Activated naive CD8-positive, alpha-beta T cell treated with anti-CD3 and anti-CD28 coated beads, Interleukin-2, amount 50 U/mL, for 24 hours (primary cell): ENCODE measurements at regions not wholly inside any gene's neighbourhood (a gene's known extent, or its start where the extent isn't known, plus 50 kb on each side); places are given as distances from the start of the nearest gene placed in this dataset.

Source experiments
- ATAC-seq: fragments of 150-1000 bp; cut with Tn5 transposase; one replicate; pipeline ENCODE4 v1.10.0; 2021
- DNase-seq: peaks from one replicate; pipeline ENCODE4 v3.0.0; 2021
- H3K27ac Mint-ChIP-seq: one replicate; pipeline ENCODE4 v1.8.0; 2021; ENCODE audit warnings: mild to moderate bottlenecking, mixed read lengths
- H3K27me3 Mint-ChIP-seq: one replicate; pipeline ENCODE4 v1.8.0; 2021; ENCODE audit warnings: mixed read lengths
- H3K36me3 Mint-ChIP-seq: one replicate; pipeline ENCODE4 v1.8.0; 2021; ENCODE audit warnings: low read depth, mixed read lengths
- H3K4me1 Mint-ChIP-seq: one replicate; pipeline ENCODE4 v1.8.0; 2021; ENCODE audit warnings: mixed read lengths
- H3K4me3 Mint-ChIP-seq: one replicate; pipeline ENCODE4 v1.8.0; 2021; ENCODE audit warnings: mild to moderate bottlenecking, moderate library complexity, mixed read lengths
- H3K9me3 Mint-ChIP-seq: one replicate; pipeline ENCODE4 v1.8.0; 2021; ENCODE audit warnings: mixed read lengths

DNA sequence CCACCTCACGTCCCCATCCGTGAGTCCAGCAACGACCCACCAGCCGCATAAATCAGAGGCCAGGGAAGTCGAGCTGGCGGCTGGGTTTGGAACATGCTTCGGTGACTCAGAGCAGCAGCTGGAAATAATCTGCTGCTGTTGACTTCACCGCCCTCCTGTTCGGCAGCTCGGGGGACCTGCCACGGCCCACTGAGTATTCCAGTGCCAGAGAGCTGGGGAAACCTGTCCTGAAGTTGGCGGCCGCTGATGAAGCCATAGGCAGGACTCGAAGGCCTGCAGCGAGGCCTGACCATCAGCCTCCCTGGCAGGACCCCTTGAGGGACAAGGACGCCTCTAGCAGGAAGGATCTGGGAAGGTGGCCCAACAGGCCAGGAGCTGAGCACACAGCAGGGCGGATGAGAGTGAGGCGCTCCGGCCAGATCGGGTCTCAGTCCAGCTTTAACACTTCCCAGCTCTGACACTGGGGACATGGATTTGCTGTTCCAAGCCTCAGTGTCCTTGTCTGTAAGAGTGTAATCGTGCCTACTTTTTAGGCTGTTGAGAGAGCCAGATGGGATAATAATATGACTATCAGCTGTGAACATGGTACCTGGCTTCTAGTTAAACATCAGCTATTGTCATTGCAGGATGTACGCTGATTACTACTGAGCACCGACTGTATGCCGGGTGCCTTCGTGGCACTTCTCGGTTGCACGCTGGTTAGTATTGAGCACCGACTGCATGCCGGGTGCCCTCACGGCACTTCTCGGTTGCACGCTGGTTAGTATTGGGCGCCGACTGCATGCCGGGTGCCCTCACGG, 50.4 kb upstream of the CIBAR2 start:
- DNase-seq (no peak), ATAC-seq (no peak)
- Mint-ChIP-seq H3K4me3 (no peak overlapping the region), H3K27ac (no peak overlapping the region), H3K36me3 (no peaks in the 10 kb centered on the region), H3K27me3 (peaks cover 7% of the 10 kb centered on the region), H3K9me3 (no peaks in the 10 kb centered on the region), H3K4me1 (peaks cover 7% of the 10 kb centered on the region)

DNA sequence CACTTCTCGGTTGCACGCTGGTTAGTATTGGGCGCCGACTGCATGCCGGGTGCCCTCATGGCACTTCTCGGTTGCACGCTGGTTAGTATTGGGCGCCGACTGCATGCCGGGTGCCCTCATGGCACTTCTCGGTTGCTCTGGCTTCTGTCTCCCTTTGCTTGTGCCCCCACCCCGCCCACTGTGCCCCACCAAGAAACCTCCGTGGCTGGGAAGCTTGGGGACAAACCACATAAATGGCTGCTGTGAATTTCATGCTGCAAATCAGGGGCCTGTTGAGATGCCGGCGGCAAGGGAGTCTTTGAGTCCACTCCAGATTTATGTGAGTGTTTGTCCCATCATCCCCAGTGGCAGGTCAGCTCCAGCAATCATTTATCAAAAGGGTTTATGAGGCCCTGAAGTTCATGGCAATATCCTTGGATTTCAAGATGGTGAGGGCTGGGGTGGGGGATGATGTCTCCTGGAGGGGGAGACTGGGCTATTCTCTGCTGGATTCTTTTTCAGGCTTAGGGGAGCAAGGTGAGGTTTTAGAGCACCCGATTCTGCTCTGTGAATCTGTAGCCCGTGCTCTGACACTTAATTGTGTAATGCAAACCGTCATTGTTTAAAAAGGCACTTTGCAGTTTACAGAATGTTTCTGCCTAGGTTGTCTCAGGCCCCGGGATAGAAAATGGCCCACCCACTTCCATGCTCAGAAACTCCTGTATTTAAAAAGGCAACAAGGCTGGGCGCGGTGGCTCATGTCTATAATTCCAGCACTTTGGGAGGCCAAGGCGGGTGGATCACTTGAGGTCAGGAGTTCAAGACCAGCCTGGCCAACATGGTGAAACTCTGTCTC, 51.2 kb upstream of the CIBAR2 start:
- no peak for DNase-seq
- no peak overlapping the region for H3K27ac Mint-ChIP-seq
- no peaks in the 10 kb centered on the region for H3K4me1 Mint-ChIP-seq
- H3K9me3 Mint-ChIP-seq = no peaks in the 10 kb centered on the region
- H3K4me3 Mint-ChIP-seq = no peak overlapping the region
- H3K36me3 Mint-ChIP-seq = no peaks in the 10 kb centered on the region
- ATAC-seq = no peak
- peaks cover 14% of the 10 kb centered on the region for H3K27me3 Mint-ChIP-seq

DNA sequence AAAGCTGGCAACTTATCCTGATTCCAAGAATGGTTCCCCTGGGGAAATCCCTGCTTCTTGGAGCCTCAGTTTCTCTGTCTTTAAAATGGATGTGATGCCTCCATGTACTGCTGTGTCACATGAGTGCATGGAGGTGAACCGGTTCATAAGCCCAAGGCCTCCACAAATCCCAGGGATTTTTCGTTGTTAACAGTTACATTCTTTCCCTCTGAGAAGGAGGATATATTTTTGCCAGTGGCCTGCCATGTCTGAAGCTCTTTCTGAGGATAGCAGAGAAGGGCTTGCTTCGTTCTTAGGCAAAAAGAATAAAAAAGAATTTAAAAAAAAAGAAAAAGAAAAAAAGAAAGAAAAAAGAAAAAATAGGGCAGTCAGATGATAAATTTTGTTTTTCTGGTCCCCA, 52.2 kb upstream of the CIBAR2 start:
- Mint-ChIP-seq H3K4me3 (no peak overlapping the region), H3K27ac (no peak overlapping the region), H3K4me1 (no peaks in the 10 kb centered on the region), H3K27me3 (peaks cover 17% of the 10 kb centered on the region), H3K36me3 (no peaks in the 10 kb centered on the region), H3K9me3 (no peaks in the 10 kb centered on the region)
- no peak for ATAC-seq
- DNase-seq = no peak

DNA sequence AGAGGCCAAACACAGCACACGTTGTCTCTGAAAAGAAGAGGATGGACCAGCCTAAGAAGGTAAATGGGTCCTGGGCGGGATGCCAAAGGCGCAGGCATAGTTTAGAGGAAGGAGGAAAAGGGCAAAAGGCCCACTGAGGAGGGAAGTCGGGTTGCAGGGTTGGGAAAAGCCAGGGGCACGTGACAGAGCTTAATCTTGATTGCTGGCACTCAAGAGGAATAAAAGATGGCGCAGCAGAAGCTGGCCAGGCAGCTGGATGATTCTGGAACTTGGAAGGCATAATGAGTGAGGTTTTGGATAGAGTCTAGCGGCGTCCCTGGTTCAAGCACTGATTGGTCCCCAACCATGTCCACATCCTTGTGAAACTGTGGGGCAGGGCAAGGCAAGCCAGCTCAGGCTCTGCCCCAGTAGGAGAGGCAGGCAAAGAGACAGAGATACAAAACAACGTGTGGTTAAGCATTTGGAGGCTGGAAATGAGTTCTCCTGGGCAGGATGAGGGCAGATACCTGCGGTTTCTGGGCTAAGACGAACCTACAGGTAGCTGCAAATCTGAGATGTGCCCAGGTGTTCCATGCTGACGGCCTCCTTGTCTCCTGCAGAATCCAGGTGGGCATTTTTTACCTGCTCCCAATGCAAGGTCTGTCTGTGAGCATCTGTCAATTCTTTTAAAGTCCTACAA, 52.7 kb upstream of the CIBAR2 start:
- DNase-seq (no peak), ATAC-seq (no peak)
- Mint-ChIP-seq H3K27ac (no peak overlapping the region), H3K4me3 (no peak overlapping the region), H3K36me3 (no peaks in the 10 kb centered on the region), H3K27me3 (peaks cover 17% of the 10 kb centered on the region), H3K4me1 (no peaks in the 10 kb centered on the region), H3K9me3 (no peaks in the 10 kb centered on the region)

DNA sequence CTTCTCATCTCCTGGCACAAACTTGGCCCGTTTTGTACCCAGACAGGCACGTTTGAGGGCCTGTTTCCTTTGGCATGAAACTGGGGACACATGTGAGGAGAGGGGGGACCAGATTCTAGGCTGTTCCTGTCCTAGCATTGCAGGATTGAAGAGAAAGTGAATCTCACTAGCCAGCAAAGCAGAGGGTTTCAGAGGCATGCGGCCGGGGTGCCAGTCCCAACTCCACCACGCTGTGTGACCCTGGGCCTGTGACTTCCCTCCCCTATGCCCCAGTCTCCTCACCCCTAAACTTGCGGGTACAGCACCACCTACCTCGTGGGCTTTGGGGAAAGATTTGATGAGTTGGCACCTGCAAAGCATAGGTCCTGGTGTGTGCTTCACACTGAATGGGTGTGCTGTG, 53.5 kb upstream of the CIBAR2 start:
- H3K9me3 Mint-ChIP-seq = no peaks in the 10 kb centered on the region
- DNase-seq (no peak), ATAC-seq (no peak)
- no peaks in the 10 kb centered on the region for H3K36me3 Mint-ChIP-seq
- H3K27me3 Mint-ChIP-seq = peaks cover 20% of the 10 kb centered on the region
- no peaks in the 10 kb centered on the region for H3K4me1 Mint-ChIP-seq
- no peak overlapping the region for H3K4me3 Mint-ChIP-seq
- no peak overlapping the region for H3K27ac Mint-ChIP-seq

DNA sequence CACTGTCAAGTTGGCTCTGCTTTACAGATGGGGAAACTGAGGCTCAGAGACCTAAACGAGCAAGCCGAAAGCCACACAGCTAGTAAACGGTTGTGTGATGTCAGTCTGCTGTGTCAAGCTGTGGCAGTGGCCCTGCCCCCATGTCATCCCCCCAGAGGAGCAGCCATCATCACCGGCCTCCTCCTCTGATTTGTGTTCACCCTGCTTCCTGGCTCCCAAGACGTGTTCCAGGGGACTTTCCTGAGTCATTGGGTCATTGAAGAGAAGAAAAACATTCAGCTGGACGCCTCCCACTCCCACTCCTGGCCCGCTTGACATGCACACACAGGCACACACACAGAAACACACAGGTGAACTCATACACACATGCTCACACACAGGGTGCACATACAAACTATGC, 54.0 kb upstream of the CIBAR2 start:
- Mint-ChIP-seq H3K4me1 (no peaks in the 10 kb centered on the region), H3K27ac (no peak overlapping the region), H3K4me3 (no peak overlapping the region), H3K9me3 (no peaks in the 10 kb centered on the region), H3K27me3 (peaks cover 22% of the 10 kb centered on the region), H3K36me3 (no peaks in the 10 kb centered on the region)
- no peak for DNase-seq
- no peak for ATAC-seq

DNA sequence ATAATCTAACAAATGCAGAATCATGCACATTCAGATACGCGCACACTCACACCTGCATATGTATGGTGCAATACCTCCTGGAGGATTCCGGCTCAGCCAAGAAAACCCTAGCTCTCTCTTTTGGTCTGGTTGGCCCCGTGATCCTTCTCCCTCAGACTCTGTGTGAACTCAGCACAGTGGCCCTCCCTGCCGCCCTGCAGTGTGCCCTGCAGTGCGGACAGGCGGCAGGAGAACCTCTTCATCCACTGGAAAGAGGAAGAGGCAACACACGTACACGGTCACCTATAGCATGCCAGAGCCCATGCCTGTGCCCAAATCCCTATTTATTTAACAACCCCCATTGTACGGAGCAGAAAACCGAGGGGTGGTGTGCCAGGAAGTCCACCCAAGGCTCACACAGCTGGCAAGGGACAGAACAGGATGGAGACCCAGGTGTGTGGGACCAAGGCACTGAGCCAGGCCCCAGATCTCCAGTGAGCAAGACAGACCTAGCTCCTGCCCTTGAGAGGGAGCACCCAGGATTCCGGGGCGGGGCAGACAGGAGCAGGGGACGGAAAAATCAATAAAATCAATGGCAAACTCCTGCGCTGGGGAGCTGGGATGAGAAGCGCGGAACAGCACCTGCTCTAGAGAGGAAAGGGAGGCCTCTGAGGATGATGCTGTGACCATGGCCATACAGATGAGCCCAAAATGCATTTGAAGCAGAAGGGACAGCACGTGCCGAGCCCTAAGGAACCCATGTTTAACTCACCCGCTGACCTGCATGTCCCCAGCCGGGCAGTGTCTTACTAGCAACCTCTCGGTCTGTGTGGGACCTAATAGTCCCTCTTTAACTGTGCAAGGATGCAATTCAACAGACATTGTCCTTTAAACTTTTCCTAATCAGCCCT, 54.7 kb upstream of the CIBAR2 start:
- no peaks in the 10 kb centered on the region for H3K4me1 Mint-ChIP-seq

DNA sequence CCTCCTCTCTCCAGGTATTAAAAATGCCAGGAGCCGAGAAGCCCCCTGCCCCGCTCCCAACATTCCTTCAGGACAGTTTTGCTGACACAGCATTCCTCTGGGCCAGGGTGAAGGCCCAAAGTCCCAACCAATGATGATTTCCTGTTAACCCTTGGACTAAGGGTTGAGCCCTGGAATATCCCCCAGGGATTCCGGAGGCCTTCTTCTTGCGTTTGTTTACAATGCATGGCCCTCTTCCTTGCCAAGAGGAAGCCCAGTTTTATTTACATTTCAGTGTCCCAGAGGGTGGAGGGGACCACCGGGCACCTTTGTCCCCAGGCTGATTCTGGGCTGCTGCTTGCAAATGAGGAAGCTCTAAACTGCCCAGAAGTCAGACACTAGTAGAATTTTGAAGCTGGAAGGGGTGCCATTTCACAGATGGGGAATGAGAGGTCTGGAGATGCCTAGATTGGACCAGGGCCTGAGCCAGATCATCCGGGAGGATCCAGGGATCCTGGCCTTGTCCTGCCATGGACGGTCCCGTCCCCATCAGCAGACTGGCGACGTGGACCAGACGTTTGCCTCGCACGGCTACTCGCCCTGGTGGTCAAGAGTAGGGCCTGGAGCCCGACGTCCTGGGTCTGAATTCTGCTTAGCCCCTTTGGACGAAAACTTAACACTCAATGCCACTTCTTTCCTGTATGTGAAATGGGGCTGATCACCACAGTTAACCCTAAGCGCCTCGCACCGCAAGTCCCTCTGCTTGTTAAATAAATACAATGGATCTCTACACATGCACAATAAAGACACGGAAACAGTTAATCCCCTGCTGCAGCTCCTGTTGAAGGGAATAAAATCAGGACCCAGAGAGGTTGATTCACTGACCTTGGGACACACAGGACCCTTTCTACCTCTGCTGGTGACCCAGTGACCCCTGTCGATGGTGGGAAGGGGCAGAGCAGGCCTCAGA, 55.6 kb upstream of the CIBAR2 start:
- H3K4me3 Mint-ChIP-seq = no peak overlapping the region
- no peaks in the 10 kb centered on the region for H3K36me3 Mint-ChIP-seq
- no peak for ATAC-seq
- H3K27ac Mint-ChIP-seq = no peak overlapping the region
- H3K27me3 Mint-ChIP-seq = peaks cover 35% of the 10 kb centered on the region
- peaks cover 4% of the 10 kb centered on the region for H3K4me1 Mint-ChIP-seq
- DNase-seq = no peak
- H3K9me3 Mint-ChIP-seq = no peaks in the 10 kb centered on the region

More for the DNA sequence above, 54.7 kb upstream of the CIBAR2 start:
- Mint-ChIP-seq H3K27me3 (peaks cover 26% of the 10 kb centered on the region), H3K27ac (no peak overlapping the region), H3K9me3 (no peaks in the 10 kb centered on the region), H3K36me3 (no peaks in the 10 kb centered on the region), H3K4me3 (no peak overlapping the region)
- DNase-seq (no peak), ATAC-seq (no peak)

DNA sequence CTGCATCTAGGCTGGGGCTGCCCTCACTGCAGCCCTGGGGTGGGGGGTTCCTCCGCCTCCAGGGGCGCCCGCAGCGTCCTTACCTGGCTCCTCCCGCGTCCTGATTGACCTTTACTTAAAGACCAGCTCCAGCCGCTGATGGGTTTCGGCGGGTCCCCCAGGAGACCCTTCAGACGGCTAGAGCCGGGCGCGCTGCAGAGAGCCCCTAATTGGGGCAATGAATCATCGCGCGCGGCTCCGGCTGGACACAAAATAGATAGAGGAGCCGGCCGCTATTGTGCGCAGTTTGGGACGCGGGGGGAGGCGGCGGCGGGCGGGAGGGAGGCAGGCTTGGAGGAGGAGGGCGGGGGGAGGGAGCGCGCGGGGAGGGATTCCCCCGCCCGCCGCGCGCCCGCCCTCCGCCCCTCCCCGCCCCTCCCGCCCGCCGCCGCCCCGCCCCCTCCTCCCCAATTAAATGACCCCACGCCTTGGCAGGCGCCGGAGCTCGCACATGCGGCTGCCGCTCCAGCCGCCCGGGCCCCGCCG, 56.5 kb upstream of the CIBAR2 start:
- no peaks in the 10 kb centered on the region for H3K36me3 Mint-ChIP-seq

DNA sequence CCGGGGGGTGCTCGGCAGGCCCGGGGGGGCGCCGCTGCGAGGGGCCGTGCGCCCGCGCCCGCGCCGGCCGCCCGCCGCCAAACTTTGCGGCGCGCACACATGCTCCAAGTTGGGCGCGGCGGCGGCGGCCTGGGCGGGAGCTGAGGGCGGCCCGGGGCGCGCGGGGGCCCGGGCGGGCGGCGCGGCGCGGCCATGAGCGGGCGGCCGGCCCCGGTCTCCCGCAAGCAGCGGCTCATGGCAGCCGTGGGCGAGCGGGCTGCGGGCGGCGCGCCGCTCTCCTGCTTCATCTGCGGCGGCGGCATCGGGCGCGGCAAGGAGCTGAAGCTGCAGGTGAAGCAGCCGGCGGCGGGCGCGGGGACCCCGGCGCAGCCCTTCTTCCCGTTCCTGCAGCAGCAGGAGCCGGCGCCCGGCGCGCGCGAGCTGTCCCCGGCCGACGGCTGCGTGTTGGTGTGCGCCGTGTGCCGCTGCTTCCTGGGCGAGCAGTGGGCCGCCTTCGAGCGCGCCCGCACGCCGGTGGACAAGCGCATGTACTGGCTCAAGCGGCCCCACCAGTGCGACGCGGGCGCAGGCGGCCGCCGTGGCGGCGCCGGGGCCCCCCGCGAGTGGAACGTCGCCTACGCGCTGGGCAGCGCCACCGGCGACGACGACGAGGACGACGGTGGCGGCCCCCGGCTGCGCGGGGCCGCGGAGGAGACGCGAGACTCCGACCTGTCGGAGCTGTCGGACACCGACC, 57.2 kb upstream of the CIBAR2 start:
- H3K9me3 Mint-ChIP-seq = no peaks in the 10 kb centered on the region
- peaks cover 6% of the 10 kb centered on the region for H3K4me1 Mint-ChIP-seq
- peaks cover 51% of the 10 kb centered on the region for H3K27me3 Mint-ChIP-seq

More for the DNA sequence above, 56.5 kb upstream of the CIBAR2 start:
- H3K27ac Mint-ChIP-seq = no peak overlapping the region
- no peaks in the 10 kb centered on the region for H3K9me3 Mint-ChIP-seq
- no peak for ATAC-seq
- H3K4me3 Mint-ChIP-seq = no peak overlapping the region
- peaks cover 6% of the 10 kb centered on the region for H3K4me1 Mint-ChIP-seq
- H3K27me3 Mint-ChIP-seq = peaks cover 44% of the 10 kb centered on the region
- no peak for DNase-seq

DNA sequence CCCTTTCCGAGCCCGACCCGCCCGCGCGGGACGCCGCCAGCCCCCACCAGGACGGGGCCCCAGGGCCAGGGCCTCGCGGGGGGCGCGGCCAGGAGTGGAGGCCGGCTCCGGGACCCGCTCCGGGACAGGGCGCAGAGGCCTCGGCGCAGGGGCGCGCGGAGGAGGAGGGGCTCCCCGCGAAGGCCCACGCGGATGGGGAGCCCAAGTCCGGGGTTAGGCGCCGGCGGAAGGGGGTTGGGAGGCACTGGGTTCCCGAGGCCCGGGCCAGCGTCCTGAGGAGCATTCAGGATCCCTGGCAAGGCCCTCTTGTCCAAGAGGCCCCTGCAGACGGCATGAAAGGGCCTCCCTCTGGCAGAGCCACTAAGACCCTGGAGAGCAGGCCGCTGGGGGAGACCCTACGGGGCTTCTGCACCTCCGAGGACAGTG, 57.8 kb upstream of the CIBAR2 start:
- H3K4me3 Mint-ChIP-seq = no peak overlapping the region
- peaks cover 6% of the 10 kb centered on the region for H3K4me1 Mint-ChIP-seq
- H3K36me3 Mint-ChIP-seq = no peaks in the 10 kb centered on the region
- H3K9me3 Mint-ChIP-seq = no peaks in the 10 kb centered on the region
- DNase-seq (no peak), ATAC-seq (no peak)
- peaks cover 55% of the 10 kb centered on the region for H3K27me3 Mint-ChIP-seq
- H3K27ac Mint-ChIP-seq = no peak overlapping the region

More for the DNA sequence above, 57.2 kb upstream of the CIBAR2 start:
- ATAC-seq (no peak), DNase-seq (peak; percentile 17)
- no peak overlapping the region for H3K27ac Mint-ChIP-seq
- H3K4me3 Mint-ChIP-seq = no peak overlapping the region
- H3K36me3 Mint-ChIP-seq = no peaks in the 10 kb centered on the region

DNA sequence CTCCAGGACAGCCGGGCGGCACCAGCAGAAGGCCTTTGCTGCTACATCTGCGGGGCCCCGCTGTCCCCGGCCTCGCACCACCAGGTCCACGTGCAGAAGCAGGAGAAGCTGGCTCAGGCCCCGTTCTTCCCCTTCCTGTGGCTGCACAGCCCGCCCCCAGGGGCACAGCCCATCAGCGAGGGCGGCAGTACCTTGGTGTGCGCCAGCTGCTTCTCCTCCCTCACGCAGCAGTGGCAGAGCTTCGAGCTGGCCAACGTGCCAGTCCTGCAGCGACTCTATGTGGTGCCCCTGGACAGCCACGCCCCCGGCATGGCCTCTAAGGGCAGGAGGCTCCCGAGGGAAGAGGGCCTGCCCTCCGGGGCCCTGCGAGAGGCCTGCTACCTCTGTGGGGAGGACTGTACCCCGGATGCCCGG, 58.3 kb upstream of the CIBAR2 start:
- Mint-ChIP-seq H3K9me3 (no peaks in the 10 kb centered on the region), H3K4me3 (no peak overlapping the region), H3K27me3 (peaks cover 55% of the 10 kb centered on the region)

More for the DNA sequence above, 58.3 kb upstream of the CIBAR2 start:
- DNase-seq = no peak
- Mint-ChIP-seq H3K27ac (no peak overlapping the region), H3K4me1 (peaks cover 6% of the 10 kb centered on the region), H3K36me3 (no peaks in the 10 kb centered on the region)
- no peak for ATAC-seq
